ENCODE measurements at regions not wholly inside any gene's neighbourhood (a gene's known extent, or its start where the extent isn't known, plus 50 kb on each side); places are given as distances from the start of the nearest gene placed in this dataset.
A peak's percentile ranks its signal among the peaks of the same experiment; 100 is the strongest.

DNA sequence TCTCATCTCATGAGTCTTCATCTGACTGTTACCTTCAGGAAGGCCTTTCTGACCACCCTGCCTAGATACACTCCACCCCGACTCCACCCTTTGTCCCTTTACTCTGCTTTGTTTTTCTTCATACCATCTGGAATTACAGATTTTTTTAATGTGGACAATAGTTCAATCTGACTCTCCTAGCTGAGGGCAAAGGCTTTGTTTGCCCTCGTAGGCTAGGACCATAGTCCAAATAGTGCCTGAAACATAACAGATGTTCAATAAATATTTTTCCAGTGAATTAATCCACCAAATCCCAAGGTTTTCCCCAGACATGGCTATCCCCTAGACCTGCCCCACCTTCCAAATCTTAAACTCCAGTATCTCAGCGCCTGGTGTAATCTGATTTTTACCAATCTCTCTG, 176.5 kb upstream of the GJB5 start:
- Histone ChIP-seq H3K27ac (ENCODE audit: low read length) (no peak overlapping the region), H3K9me3 (ENCODE audit: insufficient read depth, low read length, severe bottlenecking) (no peaks in the 10 kb centered on the region), H3K36me3 (ENCODE audit: insufficient read depth, low read length) (no peaks in the 10 kb centered on the region), H3K9ac (ENCODE audit: low read depth, low read length) (no peak overlapping the region), H2AFZ (ENCODE audit: low read depth, low read length) (no peak overlapping the region), H3K27me3 (ENCODE audit: insufficient read depth, low read length, poor library complexity) (peaks cover 2% of the 10 kb centered on the region), H3K4me2 (ENCODE audit: insufficient read depth, low read length) (no peak overlapping the region), H3K79me2 (ENCODE audit: insufficient read depth, low read length) (no peaks in the 10 kb centered on the region), H3K4me1 (ENCODE audit: insufficient read depth, low read length) (no peaks in the 10 kb centered on the region), H3K4me3 (ENCODE audit: low read depth in 1 of 2, low read length in 2 of 2) (no peak overlapping the region), H4K20me1 (ENCODE audit: insufficient read depth, low read length) (no peaks in the 10 kb centered on the region)
- ATAC-seq (ENCODE audit: insufficient read depth, low read depth) (no peak), DNase-seq (no peak)
- TF ChIP-seq CTCF (IDR thresholded peaks at IDR 0.05; ENCODE audit: borderline replicate concordance, extremely low read depth, low read length, poor library complexity, severe bottlenecking): no peak
- TF ChIP-seq EZH2 (IDR thresholded peaks at IDR 0.05; ENCODE audit: borderline replicate concordance, low read depth, low read length, severe bottlenecking): no peak

DNA sequence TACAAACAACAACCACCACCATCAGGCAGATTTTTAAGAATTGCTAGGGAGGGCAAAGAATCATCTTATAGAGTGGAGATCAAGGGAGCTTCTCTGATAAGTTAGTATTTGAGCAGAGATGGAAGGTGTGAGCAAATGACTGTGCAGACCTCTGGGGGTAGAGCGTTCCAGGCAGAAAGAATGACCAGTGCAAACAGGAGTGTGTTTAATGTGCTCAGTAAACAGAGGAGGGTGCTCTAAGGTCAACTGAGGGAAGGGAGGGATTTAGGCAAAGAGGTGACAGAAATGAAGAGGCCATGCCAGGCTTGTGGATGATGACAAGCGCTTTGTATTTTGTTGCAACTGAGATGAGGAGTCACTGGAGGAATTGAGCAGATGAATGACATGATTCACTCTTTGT, 172.5 kb upstream of the GJB5 start:
- H3K27ac ChIP-seq (ENCODE audit: low read length): no peak overlapping the region
- H3K36me3 ChIP-seq (ENCODE audit: insufficient read depth, low read length): no peaks in the 10 kb centered on the region
- no peak overlapping the region for H3K4me2 ChIP-seq (ENCODE audit: insufficient read depth, low read length)
- no peak for TF ChIP-seq EZH2 (IDR thresholded peaks at IDR 0.05; ENCODE audit: borderline replicate concordance, low read depth, low read length, severe bottlenecking)
- H4K20me1 ChIP-seq (ENCODE audit: insufficient read depth, low read length): no peaks in the 10 kb centered on the region
- no peaks in the 10 kb centered on the region for H3K79me2 ChIP-seq (ENCODE audit: insufficient read depth, low read length)
- ATAC-seq (ENCODE audit: insufficient read depth, low read depth) (no peak), DNase-seq (no peak)
- H3K9ac ChIP-seq (ENCODE audit: low read depth, low read length): no peak overlapping the region
- no peak overlapping the region for H3K4me3 ChIP-seq (ENCODE audit: low read depth in 1 of 2, low read length in 2 of 2)
- H3K27me3 ChIP-seq (ENCODE audit: insufficient read depth, low read length, poor library complexity): peaks cover 3% of the 10 kb centered on the region
- H2AFZ ChIP-seq (ENCODE audit: low read depth, low read length): no peak overlapping the region
- H3K9me3 ChIP-seq (ENCODE audit: insufficient read depth, low read length, severe bottlenecking): no peaks in the 10 kb centered on the region
- no peaks in the 10 kb centered on the region for H3K4me1 ChIP-seq (ENCODE audit: insufficient read depth, low read length)

DNA sequence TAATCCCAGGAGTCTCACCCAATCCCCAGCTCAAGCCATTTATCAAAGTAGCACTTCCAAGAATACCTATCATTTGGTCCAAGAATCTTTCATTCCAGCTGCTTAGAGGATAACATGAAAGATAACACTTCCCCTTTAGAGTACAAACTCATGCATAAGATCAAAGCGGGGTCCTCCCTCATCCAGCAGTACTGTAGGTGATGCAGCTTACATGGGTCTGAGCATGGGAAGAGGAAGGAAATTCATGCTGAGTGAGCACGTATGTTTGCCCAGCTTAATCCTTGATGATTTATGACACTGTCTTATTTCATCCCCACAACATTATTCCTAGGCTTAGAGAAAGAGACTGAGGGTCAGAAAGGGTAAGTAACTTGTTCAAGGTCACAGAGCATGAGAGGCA, 167.1 kb upstream of the GJB5 start:
- DNase-seq: no peak
- Histone ChIP-seq H3K4me2 (ENCODE audit: insufficient read depth, low read length) (no peak overlapping the region), H3K36me3 (ENCODE audit: insufficient read depth, low read length) (no peaks in the 10 kb centered on the region), H3K4me3 (ENCODE audit: low read depth in 1 of 2, low read length in 2 of 2) (no peak overlapping the region), H3K9ac (ENCODE audit: low read depth, low read length) (no peak overlapping the region), H3K79me2 (ENCODE audit: insufficient read depth, low read length) (no peaks in the 10 kb centered on the region), H3K4me1 (ENCODE audit: insufficient read depth, low read length) (no peaks in the 10 kb centered on the region), H3K27me3 (ENCODE audit: insufficient read depth, low read length, poor library complexity) (peaks cover 5% of the 10 kb centered on the region), H3K27ac (ENCODE audit: low read length) (no peak overlapping the region), H2AFZ (ENCODE audit: low read depth, low read length) (no peak overlapping the region), H4K20me1 (ENCODE audit: insufficient read depth, low read length) (no peaks in the 10 kb centered on the region), H3K9me3 (ENCODE audit: insufficient read depth, low read length, severe bottlenecking) (no peaks in the 10 kb centered on the region)
- ATAC-seq (ENCODE audit: insufficient read depth, low read depth): no peak
- TF ChIP-seq CTCF (IDR thresholded peaks at IDR 0.05; ENCODE audit: borderline replicate concordance, extremely low read depth, low read length, poor library complexity, severe bottlenecking) (no peak), EZH2 (IDR thresholded peaks at IDR 0.05; ENCODE audit: borderline replicate concordance, low read depth, low read length, severe bottlenecking) (no peak)

DNA sequence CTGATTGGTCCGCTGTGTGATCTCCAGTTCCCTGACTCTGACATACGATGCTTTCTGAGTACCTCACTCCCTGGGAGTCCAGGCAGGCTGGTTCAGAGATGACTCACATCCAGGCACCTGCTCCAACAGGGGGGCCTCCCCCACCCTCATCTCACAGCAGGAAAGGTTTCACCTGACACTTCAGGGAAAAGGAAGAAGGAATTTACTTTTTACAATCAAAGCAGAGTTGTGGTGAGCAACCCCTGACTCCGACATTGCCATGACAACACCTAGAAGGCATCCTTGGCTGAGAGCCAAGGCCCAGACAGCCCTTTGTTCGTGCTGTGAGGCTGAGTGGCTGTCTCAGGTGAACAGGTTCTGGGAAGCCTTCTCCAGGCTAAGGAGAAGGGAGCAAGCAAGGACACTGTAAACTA, 164.6 kb upstream of the GJB5 start:
- Histone ChIP-seq H3K27me3 (ENCODE audit: insufficient read depth, low read length, poor library complexity) (peaks cover 2% of the 10 kb centered on the region), H3K9ac (ENCODE audit: low read depth, low read length) (no peak overlapping the region), H3K4me2 (ENCODE audit: insufficient read depth, low read length) (no peak overlapping the region), H3K4me3 (ENCODE audit: low read depth in 1 of 2, low read length in 2 of 2) (no peak overlapping the region), H3K36me3 (ENCODE audit: insufficient read depth, low read length) (no peaks in the 10 kb centered on the region), H3K4me1 (ENCODE audit: insufficient read depth, low read length) (no peaks in the 10 kb centered on the region), H3K27ac (ENCODE audit: low read length) (no peak overlapping the region), H3K79me2 (ENCODE audit: insufficient read depth, low read length) (no peaks in the 10 kb centered on the region), H3K9me3 (ENCODE audit: insufficient read depth, low read length, severe bottlenecking) (no peaks in the 10 kb centered on the region), H4K20me1 (ENCODE audit: insufficient read depth, low read length) (no peaks in the 10 kb centered on the region), H2AFZ (ENCODE audit: low read depth, low read length) (no peak overlapping the region)
- ATAC-seq (ENCODE audit: insufficient read depth, low read depth) (no peak), DNase-seq (peak; percentile 9)
- TF ChIP-seq EZH2 (IDR thresholded peaks at IDR 0.05; ENCODE audit: borderline replicate concordance, low read depth, low read length, severe bottlenecking) (no peak), CTCF (IDR thresholded peaks at IDR 0.05; ENCODE audit: borderline replicate concordance, extremely low read depth, low read length, poor library complexity, severe bottlenecking) (no peak)

Measured in DND-41 (cell line).